Endothelial cell of umbilical vein (primary cell): ENCODE measurements at regions not wholly inside any gene's neighbourhood (a gene's known extent, or its start where the extent isn't known, plus 50 kb on each side); places are given as distances from the start of the nearest gene placed in this dataset.

Source experiments
- BruUV-seq: library from RNA; stranded (reverse); fragments of 400-500 nt; replicated peaks from 2 replicates; lab custom pipeline; 2021; lab: Mats Ljungman, UMichigan
- CTCF ChIA-PET: fragments of 300-600, 350-600 bp; sonication (Branson Sonifier 250); formaldehyde crosslinking; loops from one replicate; lab custom pipeline; 2021; ENCODE audit warnings: antibody characterized with exemption, inconsistent platforms; lab: Charles Lee
- POLR2A ChIA-PET: fragments of 300-600, 350-600 bp; sonication (Branson Sonifier 250); formaldehyde crosslinking; loops from one replicate; lab custom pipeline; 2021; ENCODE audit warnings: antibody characterized with exemption, inconsistent platforms; lab: Charles Lee
- DNase-seq: peaks from one replicate; pipeline ENCODE4 v3.0.0-alpha.2; 2011; ENCODE audit warnings: low read depth, low spot score
- FAIRE-seq: peaks from 2 replicates; lab custom pipeline; 2011; peaks lifted over from hg19 to GRCh38; lab: Jason Lieb, UNC
- H2AFZ ChIP-seq: 2 replicates; pipeline ENCODE4 v1.6.0; 2012; ENCODE audit warnings: low read depth, low read length, control low read depth, inconsistent platforms
- H3K27ac ChIP-seq: 2 replicates; pipeline ENCODE4 v1.5.1; 2011; ENCODE audit warnings: low read depth, mild to moderate bottlenecking, control low read depth, low read length, moderate library complexity; ENCODE audit not compliant: insufficient read depth
- H3K27me3 ChIP-seq, 2 experiments: 2 replicates each; pipeline versions ENCODE4 v1.6.0 to v1.6.1; 2011; ENCODE audit warnings: low read length in 2 of 2, mixed read lengths in 1 of 2; ENCODE audit not compliant: control insufficient read depth in 2 of 2, insufficient read depth in 2 of 2
- H3K36me3 ChIP-seq, 2 experiments: 2 replicates in 1 of 2; 3 replicates in 1 of 2; pipeline ENCODE4 v1.5.1; 2011; ENCODE audit warnings: low read length in 2 of 2, mild to moderate bottlenecking in 1 of 2, moderate library complexity in 1 of 2; ENCODE audit not compliant: control insufficient read depth in 2 of 2, insufficient read depth in 2 of 2; ENCODE audit errors: extremely low read depth in 1 of 2
- H3K4me1 ChIP-seq: 3 replicates; pipeline ENCODE4 v1.5.1; 2011; ENCODE audit warnings: mild to moderate bottlenecking, low read length; ENCODE audit not compliant: control insufficient read depth, insufficient read depth; ENCODE audit errors: extremely low read depth
- H3K4me2 ChIP-seq: 2 replicates; pipeline ENCODE4 v1.6.1; 2011; ENCODE audit warnings: low read length, control low read depth, mixed read lengths; ENCODE audit not compliant: insufficient read depth
- H3K4me3 ChIP-seq, 3 experiments: fragments of 200-600 bp in 1 of 3; sonication (generic), shearing (Covaris generic) in 1 of 3; replicated peaks in 1 of 3; 2 replicates each; pipeline ENCODE4 v1.5.1; 2011 to 2016; ENCODE audit warnings: control low read depth in 3 of 3, low read length in 3 of 3, mild to moderate bottlenecking in 2 of 3, inconsistent platforms in 1 of 3, low read depth in 1 of 3, moderate library complexity in 1 of 3; ENCODE audit not compliant: insufficient read depth in 1 of 3
- H3K79me2 ChIP-seq: 2 replicates; pipeline ENCODE4 v1.6.0; 2012; ENCODE audit warnings: low read length, inconsistent platforms; ENCODE audit not compliant: control insufficient read depth, insufficient read depth
- H3K9ac ChIP-seq: replicated peaks from 2 replicates; pipeline ENCODE3; 2011; ENCODE audit warnings: low read length, control low read depth; ENCODE audit not compliant: insufficient read depth; ENCODE audit errors: extremely low read depth
- H3K9me1 ChIP-seq: replicated peaks from 3 replicates; pipeline ENCODE4 v1.6.0; 2011; ENCODE audit warnings: mild to moderate bottlenecking, low read length; ENCODE audit not compliant: control insufficient read depth, insufficient read depth; ENCODE audit errors: extremely low read depth
- H3K9me3 ChIP-seq: replicated peaks from 2 replicates; pipeline ENCODE4 v1.5.1; 2012; ENCODE audit warnings: low read length, inconsistent platforms; ENCODE audit not compliant: control insufficient read depth, insufficient read depth
- H4K20me1 ChIP-seq: replicated peaks from 2 replicates; pipeline ENCODE3; 2011; ENCODE audit warnings: mild to moderate bottlenecking, low read length; ENCODE audit not compliant: control insufficient read depth, insufficient read depth; ENCODE audit errors: extremely low read depth
- EZH2 ChIP-seq: IDR thresholded peaks from 2 replicates; pipeline ENCODE4 v1.6.1; 2012; ENCODE audit warnings: borderline replicate concordance, low read depth, mild to moderate bottlenecking, moderate library complexity, low read length, inconsistent platforms; ENCODE audit not compliant: severe bottlenecking
- FOS ChIP-seq: IDR thresholded peaks from 2 replicates; pipeline ENCODE4 v1.6.1; 2011; ENCODE audit warnings: mild to moderate bottlenecking, low read length, moderate library complexity, borderline replicate concordance; ENCODE audit not compliant: insufficient read depth
- GATA2 ChIP-seq: IDR thresholded peaks from 2 replicates; pipeline ENCODE4 v1.7.0; 2011; ENCODE audit warnings: low read depth, mild to moderate bottlenecking, moderate library complexity, mixed read lengths, low read length; ENCODE audit not compliant: insufficient read length, insufficient read depth
- JUN ChIP-seq: IDR thresholded peaks from 2 replicates; pipeline ENCODE4 v1.6.1; 2011; ENCODE audit warnings: borderline replicate concordance, low read depth; ENCODE audit not compliant: insufficient read length, insufficient read depth
- MYC ChIP-seq: IDR thresholded peaks from one replicate; pipeline ENCODE4 v1.6.1; 2011; ENCODE audit warnings: mild to moderate bottlenecking, low read depth, low read length
- POLR2A ChIP-seq: IDR thresholded peaks from 2 replicates; pipeline ENCODE4 v1.6.1; 2012; ENCODE audit warnings: low read depth, mild to moderate bottlenecking, control low read depth, low read length
- POLR2AphosphoS5 ChIP-seq: IDR thresholded peaks from 2 replicates; pipeline ENCODE4 v1.6.1; 2012; ENCODE audit warnings: low read depth, mild to moderate bottlenecking, control low read depth, low read length, moderate library complexity; ENCODE audit not compliant: insufficient read depth
- dilution Hi-C: fragments of 300-500 bp; cut with MboI; formaldehyde crosslinking; loops from one replicate; pipeline ENCODE4 v1.15.0; 2019; ENCODE audit warnings: low sequenced_read_pairs; ENCODE audit not compliant: extremely low pct_ligation_motif_present
- intact Hi-C: fragments of 100-400 bp; cut with micrococcal nuclease; formaldehyde crosslinking; loops from one replicate; pipeline ENCODE4 v1.10.0; 2022
- TF ChIP-seq, protein P1 (sequence below): IDR thresholded peaks from 2 replicates; pipeline ENCODE4 v1.6.1; 2011; ENCODE audit not compliant: insufficient read depth, insufficient read length
- TF ChIP-seq, protein P2 (sequence below), 2 donors: IDR thresholded peaks; 1 replicate in 1 of 2; 2 replicates in 1 of 2; pipeline ENCODE4 v1.5.1; 2011; ENCODE audit warnings: low read length in 2 of 2, mild to moderate bottlenecking in 2 of 2, moderate library complexity in 2 of 2, control low read depth in 1 of 2, inconsistent platforms in 1 of 2, low read depth in 1 of 2; ENCODE audit not compliant: insufficient read depth in 1 of 2; ENCODE audit errors: extremely low read depth in 1 of 2

DNA sequence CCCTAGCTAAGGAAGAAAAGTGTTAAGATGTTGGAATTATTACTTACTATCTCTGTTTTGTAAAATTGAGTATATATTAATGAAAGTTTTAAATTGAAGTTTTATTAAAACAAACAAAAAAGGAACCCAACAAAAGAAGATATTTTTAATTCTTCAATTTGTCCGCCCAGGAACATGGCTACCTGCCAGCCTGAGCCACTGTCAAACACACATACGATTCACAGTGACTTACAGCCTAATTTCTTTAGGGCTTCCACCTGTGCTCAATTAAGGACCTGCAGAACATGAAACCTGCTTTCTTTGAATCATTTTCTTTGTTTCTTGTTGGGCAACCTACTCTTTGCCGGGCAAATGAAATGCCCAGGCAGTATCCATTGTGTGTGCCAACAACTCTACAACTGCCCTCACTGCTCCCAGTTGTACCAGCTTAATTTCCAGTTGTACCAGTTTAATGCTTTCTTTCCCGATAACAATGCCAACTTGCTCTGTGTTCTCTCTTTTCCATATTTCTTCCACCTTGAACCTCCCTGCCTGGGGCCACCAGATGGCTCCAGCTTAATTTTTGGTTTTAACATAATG, 181.7 kb downstream of the GBA3 start:
- H3K9me1 ChIP-seq = no peaks in the 10 kb centered on the region
- H2AFZ ChIP-seq = no peak overlapping the region
- H3K9ac ChIP-seq = no peak overlapping the region
- H3K4me3 ChIP-seq = no peak overlapping the region
- H4K20me1 ChIP-seq = no peaks in the 10 kb centered on the region
- CTCF ChIA-PET = no interaction called here
- FAIRE-seq = no peak
- DNase-seq = no peak
- POLR2A ChIA-PET = no interaction called here
- TF ChIP-seq, protein P1, sequence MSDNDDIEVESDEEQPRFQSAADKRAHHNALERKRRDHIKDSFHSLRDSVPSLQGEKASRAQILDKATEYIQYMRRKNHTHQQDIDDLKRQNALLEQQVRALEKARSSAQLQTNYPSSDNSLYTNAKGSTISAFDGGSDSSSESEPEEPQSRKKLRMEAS = no peak
- TF ChIP-seq GATA2 (no peak), JUN (no peak), POLR2A (no peak), MYC (no peak), FOS (no peak), POLR2AphosphoS5 (no peak), EZH2 (no peak)
- TF ChIP-seq, protein P2, sequence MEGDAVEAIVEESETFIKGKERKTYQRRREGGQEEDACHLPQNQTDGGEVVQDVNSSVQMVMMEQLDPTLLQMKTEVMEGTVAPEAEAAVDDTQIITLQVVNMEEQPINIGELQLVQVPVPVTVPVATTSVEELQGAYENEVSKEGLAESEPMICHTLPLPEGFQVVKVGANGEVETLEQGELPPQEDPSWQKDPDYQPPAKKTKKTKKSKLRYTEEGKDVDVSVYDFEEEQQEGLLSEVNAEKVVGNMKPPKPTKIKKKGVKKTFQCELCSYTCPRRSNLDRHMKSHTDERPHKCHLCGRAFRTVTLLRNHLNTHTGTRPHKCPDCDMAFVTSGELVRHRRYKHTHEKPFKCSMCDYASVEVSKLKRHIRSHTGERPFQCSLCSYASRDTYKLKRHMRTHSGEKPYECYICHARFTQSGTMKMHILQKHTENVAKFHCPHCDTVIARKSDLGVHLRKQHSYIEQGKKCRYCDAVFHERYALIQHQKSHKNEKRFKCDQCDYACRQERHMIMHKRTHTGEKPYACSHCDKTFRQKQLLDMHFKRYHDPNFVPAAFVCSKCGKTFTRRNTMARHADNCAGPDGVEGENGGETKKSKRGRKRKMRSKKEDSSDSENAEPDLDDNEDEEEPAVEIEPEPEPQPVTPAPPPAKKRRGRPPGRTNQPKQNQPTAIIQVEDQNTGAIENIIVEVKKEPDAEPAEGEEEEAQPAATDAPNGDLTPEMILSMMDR (IDR thresholded peaks at IDR 0.05; ENCODE audit: extremely low read depth in 1 of 2, insufficient read depth in 1 of 2, low read depth in 1 of 2, low read length in 2 of 2) = no peak
- no peaks in the 10 kb centered on the region for H3K79me2 ChIP-seq
- no peak overlapping the region for H3K4me2 ChIP-seq
- dilution Hi-C loops (no loop called here), intact Hi-C loops (no loop called here)
- H3K27me3 ChIP-seq = no peaks in the 10 kb centered on the region
- H3K4me1 ChIP-seq = no peaks in the 10 kb centered on the region
- no peak overlapping the region for H3K27ac ChIP-seq
- H3K36me3 ChIP-seq = no peaks in the 10 kb centered on the region
- no TSS peak for BruUV-seq
- H3K9me3 ChIP-seq = peaks cover 2% of the 10 kb centered on the region
